GM12878 (cell line): ENCODE measurements at regions not wholly inside any gene's neighbourhood (a gene's known extent, or its start where the extent isn't known, plus 50 kb on each side); places are given as distances from the start of the nearest gene placed in this dataset.

ENCODE experiments used
- ATAC-seq: fragments of 200-7000 bp; cut with Tn5 transposase; 3 replicates; pipeline ENCODE4 v1.9.1; 2020; ENCODE audit warnings: mild to moderate bottlenecking, moderate library complexity
- BruUV-seq: library from RNA; stranded (reverse); fragments of 400-500 nt; replicated peaks from 2 replicates; lab custom pipeline; 2021; lab: Mats Ljungman, UMichigan
- CTCF ChIA-PET: fragments of 300-600 bp; sonication (Branson Sonifier 250); formaldehyde crosslinking; extraction: SDS; loops from one replicate; lab custom pipeline; 2021; ENCODE audit warnings: inconsistent platforms; lab: Yijun Ruan, JAX
- POLR2A ChIA-PET: fragments of 350-600 bp; formaldehyde crosslinking; extraction: SDS; loops from one replicate; lab custom pipeline; 2021; ENCODE audit warnings: inconsistent platforms; lab: Charles Lee
- RAD21 ChIA-PET: fragments of 300-600 bp; sonication (Branson Sonifier 250); formaldehyde crosslinking; loops from one replicate; lab custom pipeline; 2023; ENCODE audit warnings: antibody characterized with exemption; ENCODE audit not compliant: unreplicated experiment; lab: Charles Lee
- SMC1A ChIA-PET: fragments of 300-600 bp; sonication (Branson Sonifier 250); formaldehyde crosslinking; loops from one replicate; lab custom pipeline; 2023; ENCODE audit not compliant: unreplicated experiment, uncharacterized antibody; lab: Charles Lee
- DNase-seq: peaks from one replicate; pipeline ENCODE4 v3.0.0-alpha.2; 2011; ENCODE audit warnings: low read depth, low spot score
- FAIRE-seq: peaks from 3 replicates; lab custom pipeline; 2011; peaks lifted over from hg19 to GRCh38; lab: Jason Lieb, UNC
- H2AFZ ChIP-seq: 2 replicates; pipeline ENCODE4 v1.6.0; 2011; ENCODE audit warnings: low read depth, low read length, control low read depth; ENCODE audit not compliant: control insufficient read depth
- H3K27ac ChIP-seq: 2 replicates; pipeline ENCODE4 v1.5.1; 2011; ENCODE audit warnings: control low read depth; ENCODE audit not compliant: control insufficient read depth, insufficient read depth
- H3K27me3 ChIP-seq, 2 experiments: replicated peaks in 1 of 2; 2 replicates each; pipeline versions ENCODE4 v1.6.0 to v1.6.1; 2011; ENCODE audit warnings: low read length in 1 of 2; ENCODE audit not compliant: control insufficient read depth in 2 of 2, insufficient read depth in 2 of 2
- H3K36me3 ChIP-seq, 2 experiments: 2 replicates each; pipeline ENCODE4 v1.5.1; 2011; ENCODE audit warnings: low read length in 1 of 2; ENCODE audit not compliant: control insufficient read depth in 2 of 2, insufficient read depth in 2 of 2
- H3K4me1 ChIP-seq: 2 replicates; pipeline ENCODE4 v1.6.1; 2011; ENCODE audit warnings: mild to moderate bottlenecking, low read length, moderate library complexity, mixed read lengths; ENCODE audit not compliant: control insufficient read depth, insufficient read depth
- H3K4me2 ChIP-seq: 2 replicates; pipeline ENCODE4 v1.6.0; 2011; ENCODE audit warnings: control low read depth; ENCODE audit not compliant: control insufficient read depth, insufficient read depth
- H3K4me3 ChIP-seq: fragments of 200-600 bp; sonication (generic); 2 replicates; pipeline ENCODE4 v1.5.1; 2016
- H3K79me2 ChIP-seq: 2 replicates; pipeline ENCODE4 v1.6.0; 2011; ENCODE audit warnings: low read length; ENCODE audit not compliant: control insufficient read depth, insufficient read depth
- H3K9ac ChIP-seq: 2 replicates; pipeline ENCODE4 v1.8.0; 2011; ENCODE audit warnings: low read length, control low read depth, mixed read lengths; ENCODE audit not compliant: control insufficient read depth, insufficient read depth
- H3K9me3 ChIP-seq: replicated peaks from 3 replicates; pipeline ENCODE4 v1.5.1; 2011; ENCODE audit warnings: mild to moderate bottlenecking, low read length; ENCODE audit not compliant: control insufficient read depth, insufficient read depth
- H4K20me1 ChIP-seq: 2 replicates; pipeline ENCODE4 v1.6.0; 2011; ENCODE audit not compliant: control insufficient read depth, insufficient read depth
- EZH2 ChIP-seq: IDR thresholded peaks from 2 replicates; pipeline ENCODE4 v1.6.1; 2012; ENCODE audit warnings: low read depth, mild to moderate bottlenecking, control low read depth, inconsistent platforms, low read length, borderline replicate concordance; ENCODE audit not compliant: control insufficient read depth
- PKNOX1 ChIP-seq: fragments of 450-650 bp; IDR thresholded peaks from 2 replicates; pipeline ENCODE4 v1.6.1; 2016; ENCODE audit warnings: mild to moderate bottlenecking
- SPI1 ChIP-seq: IDR thresholded peaks from 2 replicates; pipeline ENCODE4 v1.6.1; 2011; ENCODE audit warnings: low read depth, mild to moderate bottlenecking, low read length, moderate library complexity, borderline replicate concordance; ENCODE audit not compliant: insufficient read depth
- ZNF592 ChIP-seq: fragments of 450-650 bp; IDR thresholded peaks from 2 replicates; pipeline ENCODE4 v1.6.1; 2017; ENCODE audit warnings: mild to moderate bottlenecking, moderate library complexity
- WGBS: methylation state at CpG from one replicate; pipeline ENCODE4 v1.1.6; 2016; ENCODE audit warnings: low lambda C conversion rate; ENCODE audit not compliant: insufficient replicate concordance, insufficient coverage; ENCODE audit errors: missing lambda C conversion rate; 5-methylcytosine and 5-hydroxymethylcytosine counted together
- in situ Hi-C: fragments of 300-500 bp; cut with MboI; formaldehyde crosslinking; loops from 9 replicates; pipeline ENCODE4 v1.14.3; 2018; ENCODE audit warnings: mixed read lengths
- intact Hi-C: fragments of 100-400 bp; cut with micrococcal nuclease; formaldehyde crosslinking; loops from one replicate; pipeline ENCODE4 v1.14.2; 2022; ENCODE audit not compliant: unreplicated experiment

GRCh38 chr18:57969824-57970223 lies 74.2 kb upstream of the NEDD4L start:
- DNase-seq = no peak
- H3K4me3 ChIP-seq = no peak overlapping the region
- H3K79me2 ChIP-seq = no peaks in the 10 kb centered on the region
- no TSS peak for BruUV-seq
- H3K9ac ChIP-seq = no peak overlapping the region
- H3K36me3 ChIP-seq = no peaks in the 10 kb centered on the region
- no peaks in the 10 kb centered on the region for H3K27me3 ChIP-seq
- H3K27ac ChIP-seq = no peak overlapping the region
- no peaks in the 10 kb centered on the region for H4K20me1 ChIP-seq
- no peak for TF ChIP-seq EZH2
- in situ Hi-C loops (no loop called here), intact Hi-C loops (loop anchor here (5.0 kb wide), 1 partner anchor 152 kb away; no protein-coding TSS in a partner anchor)
- POLR2A ChIA-PET = interaction anchor here (0.7 kb wide), 1 partner anchor 91 kb away, joined by 8 read pairs; no protein-coding TSS in a partner anchor
- no peak overlapping the region for H2AFZ ChIP-seq
- FAIRE-seq = no peak
- 25% methylated on average over 2 of the region's 2 CpGs for WGBS
- no peak overlapping the region for H3K4me2 ChIP-seq
- no peak for ATAC-seq
- H3K9me3 ChIP-seq = no peaks in the 10 kb centered on the region
- CTCF ChIA-PET = interaction anchor here (0.5 to 1.9 kb wide), 4 partner anchors 15 to 166 kb away, joined by 3 to 4 read pairs (median 3); no protein-coding TSS in a partner anchor
- SMC1A ChIA-PET = no interaction called here
- no peaks in the 10 kb centered on the region for H3K4me1 ChIP-seq
- RAD21 ChIA-PET = no interaction called here

GRCh38 chr18:57965246-57965645 lies 78.8 kb upstream of the NEDD4L start:
- SMC1A ChIA-PET = interaction anchor here (0.9 to 1.5 kb wide), 4 partner anchors 10 to 170 kb away, joined by 3 to 5 read pairs (median 4); no protein-coding TSS in a partner anchor
- no peak overlapping the region for H2AFZ ChIP-seq
- no peaks in the 10 kb centered on the region for H3K27me3 ChIP-seq
- CTCF ChIA-PET = interaction anchor here (1.3 kb wide), 1 partner anchor 216 kb away, joined by 3 read pairs; no protein-coding TSS in a partner anchor
- no peaks in the 10 kb centered on the region for H3K36me3 ChIP-seq
- H3K9ac ChIP-seq = no peak overlapping the region
- no peaks in the 10 kb centered on the region for H3K4me1 ChIP-seq
- POLR2A ChIA-PET = interaction anchor here (1.6 kb wide), 1 partner anchor 79 kb away, joined by 3 read pairs; no protein-coding TSS in a partner anchor
- 32% methylated on average over 6 of the region's 6 CpGs for WGBS
- no peak overlapping the region for H3K4me3 ChIP-seq
- in situ Hi-C loops (no loop called here), intact Hi-C loops (no loop called here)
- H3K27ac ChIP-seq = no peak overlapping the region
- BruUV-seq = no TSS peak
- no peaks in the 10 kb centered on the region for H3K79me2 ChIP-seq
- H3K4me2 ChIP-seq = no peak overlapping the region
- no peak for DNase-seq
- peak; percentile 49 for FAIRE-seq
- no peaks in the 10 kb centered on the region for H3K9me3 ChIP-seq
- RAD21 ChIA-PET = interaction anchor here (0.5 kb wide), 1 partner anchor 568 kb away, joined by 3 read pairs; no protein-coding TSS in a partner anchor
- TF ChIP-seq SPI1 (peak; percentile 49; the same call in 1 of the 2 replicates), ZNF592 (no peak), PKNOX1 (peak; percentile 83)
- H4K20me1 ChIP-seq = no peaks in the 10 kb centered on the region
- ATAC-seq = peak; percentile 65
